ENCODE measurements at regions not wholly inside any gene's neighbourhood (a gene's known extent, or its start where the extent isn't known, plus 50 kb on each side); places are given as distances from the start of the nearest gene placed in this dataset.

- H2AFZ ChIP-seq (ENCODE audit: low read length) = no peak overlapping the region
- ATAC-seq (no peak), FAIRE-seq (no peak), DNase-seq (ENCODE audit: low spot score) (no peak)
- H3K4me1 ChIP-seq (ENCODE audit: insufficient read depth, low read length) = no peaks in the 10 kb centered on the region
- H3K79me2 ChIP-seq (ENCODE audit: insufficient read depth, low read length) = no peaks in the 10 kb centered on the region
- no peak overlapping the region for H3K27ac ChIP-seq (ENCODE audit: extremely low read length, insufficient read depth, low read length)
- in situ Hi-C loops (cut with HindIII; ENCODE audit: extremely low pct_ligation_motif_present, low pct_unique_long_range_greater_than_20kb) (no loop called here), intact Hi-C loops (cut with micrococcal nuclease; ENCODE audit: unreplicated experiment) (no loop called here)
- WGBS (ENCODE audit: low lambda C conversion rate) = 7% methylated on average over 6 of the region's 8 CpGs
- peaks cover 46% of the 10 kb centered on the region for H3K9me3 ChIP-seq (ENCODE audit: low read length)
- no TSS peak for BruUV-seq (replicated peaks)
- no peaks in the 10 kb centered on the region for H3K27me3 ChIP-seq (ENCODE audit: control insufficient read depth in 1 of 2, insufficient read depth in 2 of 2, low read length in 2 of 2)
- H3K4me3 ChIP-seq (replicated peaks in 1 of 3; ENCODE audit: insufficient read depth in 1 of 3, low read depth in 2 of 3, low read length in 3 of 3) = no peak overlapping the region
- no peaks in the 10 kb centered on the region for H3K36me3 ChIP-seq (replicated peaks in 1 of 2; ENCODE audit: control insufficient read depth in 1 of 2, insufficient read depth in 2 of 2, low read length in 2 of 2)
- POLR2A ChIA-PET = no interaction called here
- TF ChIP-seq NR2C2 (CRISPR knock-in tag; IDR thresholded peaks at IDR 0.05; ENCODE audit: borderline replicate concordance) (no peak), ZBTB49 (CRISPR knock-in tag; IDR thresholded peaks at IDR 0.05; ENCODE audit: borderline replicate concordance) (no peak)
- H3K9ac ChIP-seq (ENCODE audit: insufficient read depth, low read depth, low read length) = no peak overlapping the region
- CTCF ChIA-PET (ENCODE audit: low intra/inter-chr PET ratio, low total read pairs) = no interaction called here
- H4K20me1 ChIP-seq (ENCODE audit: insufficient read depth, low read length) = no peaks in the 10 kb centered on the region
- H3K4me2 ChIP-seq (ENCODE audit: low read depth, low read length) = no peak overlapping the region
Observed at GRCh38 chr1:81654147-81654546, 146.6 kb upstream of the ADGRL2 start.

- H3K36me3 ChIP-seq (replicated peaks in 1 of 2; ENCODE audit: control insufficient read depth in 1 of 2, insufficient read depth in 2 of 2, low read length in 2 of 2) = no peaks in the 10 kb centered on the region
- TF ChIP-seq MAFK (conservative IDR thresholded peaks at IDR 0.05 in 1 of 2, IDR thresholded peaks at IDR 0.05 in 1 of 2; ENCODE audit: low read length in 2 of 2) (peak; percentile 30 to 47; a peak in 1 of 4 replicates), MAFF (IDR thresholded peaks at IDR 0.05; ENCODE audit: low read depth, low read length) (0 out of 2 replicates have a peak, but pooled peaks have one; percentile 23), ZKSCAN5 (CRISPR knock-in tag; IDR thresholded peaks at IDR 0.05) (no peak)
- ChIA-PET POLR2A (no interaction called here), CTCF (ENCODE audit: low intra/inter-chr PET ratio, low total read pairs) (no interaction called here)
- no peaks in the 10 kb centered on the region for H3K4me1 ChIP-seq (ENCODE audit: insufficient read depth, low read length)
- H3K27ac ChIP-seq (ENCODE audit: extremely low read length, insufficient read depth, low read length) = no peak overlapping the region
- intact Hi-C loops (cut with micrococcal nuclease; ENCODE audit: unreplicated experiment) = no loop called here
- no peaks in the 10 kb centered on the region for H3K27me3 ChIP-seq (ENCODE audit: control insufficient read depth in 1 of 2, insufficient read depth in 2 of 2, low read length in 2 of 2)
- no peaks in the 10 kb centered on the region for H4K20me1 ChIP-seq (ENCODE audit: insufficient read depth, low read length)
- H3K4me3 ChIP-seq (replicated peaks in 1 of 3; ENCODE audit: insufficient read depth in 1 of 3, low read depth in 2 of 3, low read length in 3 of 3) = no peak overlapping the region
- no peak overlapping the region for H2AFZ ChIP-seq (ENCODE audit: low read length)
- ATAC-seq = no peak
- H3K9me3 ChIP-seq (ENCODE audit: low read length) = peaks cover 49% of the 10 kb centered on the region
- DNase-seq (ENCODE audit: low spot score) = no peak
- BruUV-seq (replicated peaks) = no TSS peak
- no peaks in the 10 kb centered on the region for H3K79me2 ChIP-seq (ENCODE audit: insufficient read depth, low read length)
- FAIRE-seq = no peak
- in situ Hi-C loops (cut with HindIII; ENCODE audit: extremely low pct_ligation_motif_present, low pct_unique_long_range_greater_than_20kb) = no loop called here
- H3K4me2 ChIP-seq (ENCODE audit: low read depth, low read length) = no peak overlapping the region
- no peak overlapping the region for H3K9ac ChIP-seq (ENCODE audit: insufficient read depth, low read depth, low read length)
Observed at GRCh38 chr1:81650776-81651175, 150.0 kb upstream of the ADGRL2 start.

Measured in HepG2 (cell line).